Heart right ventricle (tissue), 16 donors: ENCODE measurements at regions not wholly inside any gene's neighbourhood (a gene's known extent, or its start where the extent isn't known, plus 50 kb on each side); places are given as distances from the start of the nearest gene placed in this dataset.

Experiments used
- ATAC-seq, 8 donors: fragments of 200-7000 bp; cut with Tn5 transposase; one replicate each; pipeline ENCODE4 v1.9.1; 2020; ENCODE audit warnings: mild to moderate bottlenecking in 8 of 8, moderate library complexity in 8 of 8, moderate number of reproducible peaks in 1 of 8
- DNase-seq, 2 donors: peaks; one replicate each; pipeline ENCODE4 v3.0.0-alpha.2; 2020
- H3K27ac ChIP-seq, 10 donors: fragments of 200-600 bp; sonication (generic) in 2 of 10; one replicate each; pipeline versions ENCODE4 v1.5.0 to v1.8.0; 2020 to 2022; ENCODE audit warnings: mild to moderate bottlenecking in 3 of 10
- H3K27me3 ChIP-seq, 7 donors: fragments of 200-600 bp; one replicate each; pipeline ENCODE4 v1.8.0; 2021 to 2022; ENCODE audit warnings: mild to moderate bottlenecking in 2 of 7
- H3K36me3 ChIP-seq, 9 donors: fragments of 200-600 bp; sonication (generic) in 1 of 9; one replicate each; pipeline versions ENCODE4 v1.5.0 to v1.8.0; 2020 to 2022; ENCODE audit warnings: mild to moderate bottlenecking in 2 of 9
- H3K4me1 ChIP-seq, 9 donors: fragments of 200-600 bp; sonication (generic) in 1 of 9; one replicate each; pipeline versions ENCODE4 v1.5.0 to v1.8.0; 2020 to 2022; ENCODE audit warnings: mild to moderate bottlenecking in 4 of 9
- H3K4me3 ChIP-seq, 10 donors: fragments of 200-600 bp; sonication (generic) in 2 of 10; one replicate each; pipeline versions ENCODE4 v1.5.0 to v1.8.0; 2020 to 2022; ENCODE audit warnings: mild to moderate bottlenecking in 7 of 10, moderate library complexity in 2 of 10
- H3K9me3 ChIP-seq, 11 donors: fragments of 200-600 bp in 10 of 11; sonication (generic) in 2 of 11; one replicate each; pipeline versions ENCODE4 v1.5.0 to v1.8.0; 2013 to 2022; ENCODE audit warnings: mild to moderate bottlenecking in 2 of 11, control low read depth in 1 of 11, moderate library complexity in 1 of 11
- CTCF ChIP-seq, 9 donors: fragments of 200-600 bp; sonication (generic) in 2 of 9; IDR thresholded peaks; one replicate each; pipeline versions ENCODE4 v1.5.0 to v1.8.0; 2021 to 2022; ENCODE audit warnings: antibody characterized with exemption in 9 of 9, mild to moderate bottlenecking in 5 of 9, moderate library complexity in 1 of 9
- WGBS, 2 donors: extraction: QIAGEN DNeasy Blood & Tissue Kit; methylation state at CpG; one replicate each; pipeline ENCODE4 v1.1.7; 2013; ENCODE audit warnings: inconsistent platforms in 1 of 2; 5-methylcytosine and 5-hydroxymethylcytosine counted together
- intact Hi-C, 10 donors: fragments of 100-400 bp; cut with DNase I; formaldehyde crosslinking; loops; one replicate each; pipeline versions ENCODE4 v1.11.1 to v1.14.2; 2022
- donor health status: Arrhythmogenic right ventricular cardiomyopathy.
- donor health status: ischemic (EF 13 %, LVEDD 7.1; RV severe dilation, severe dysfunction).
- donor health status: healthy with polysubstance abuse.
- donor health status: DM: no; HTN: yes; CAD: no.
- donor health status: DM: no; HTN: no; CAD: no.
- donor health status: ischemic (EF 25% LVEDD 6.9; RV normal size, moderate dysfunction).
- donor health status: ischemic (EF 25% LVEDD 5.7; RV mildly dilated, moderate dysfunction).
- donor health status: healthy.
- donor health status: DM: yes; HTN: yes; CAD: no.
- donor health status: Ischemic cardiomyopathy.
- donor health status: ischemic (EF 35%, LVEDD 5.7; RV mildly dilated, moderate dysfunction).
- donor health status: nonischemic (EF 11% LVEDD 7.7; RV severe dilation, severe dysfunction).
- donor health status: DM: yes; HTN: yes; CAD: no.
- donor health status: PGD.
- donor health status: ischemic (EF 29% LVEDD 5.4; RV normal size, mild dysfunction).
- donor health status: nonischemic (EF 23%, LVEDD 6.1; RV moderate dilation, normal function).

DNA sequence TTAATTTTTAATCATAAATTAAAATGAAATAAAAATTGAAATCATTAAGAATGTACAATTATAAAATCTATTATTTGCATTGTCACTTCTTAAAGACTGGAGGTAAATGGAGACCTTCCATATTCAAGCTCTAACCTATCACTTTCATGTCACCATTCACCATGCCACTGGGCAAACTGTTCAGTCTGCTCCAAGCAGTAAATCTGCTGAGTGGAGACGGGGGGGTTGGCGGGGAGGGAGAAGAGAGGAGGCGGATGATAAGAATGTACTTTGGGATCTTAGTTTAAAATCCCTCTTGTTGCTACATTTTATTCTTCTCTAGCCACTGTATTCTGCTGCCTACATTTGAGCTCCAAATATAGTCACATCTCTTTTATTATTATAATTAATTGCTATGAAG lies 365.9 kb upstream of the NFIA start:
- TF ChIP-seq CTCF (IDR thresholded peaks at IDR 0.05) = no peak
- H3K4me1 ChIP-seq = no peaks in the 10 kb centered on the region
- intact Hi-C loops = no loop called here
- DNase-seq = no peak
- no peaks in the 10 kb centered on the region for H3K36me3 ChIP-seq
- no peaks in the 10 kb centered on the region for H3K27me3 ChIP-seq
- H3K4me3 ChIP-seq = no peak overlapping the region
- peaks cover 0 to 12% (median 0%) of the 10 kb centered on the region in 11 donors for H3K9me3 ChIP-seq
- no peak for ATAC-seq
- WGBS, 2 donors = 72 to 76% methylated on average over 3 of the region's 3 CpGs
- no peak overlapping the region for H3K27ac ChIP-seq

- H3K27ac ChIP-seq = no peak overlapping the region
- ATAC-seq = no peak
- H3K27me3 ChIP-seq = no peaks in the 10 kb centered on the region
- no peak for DNase-seq
- H3K9me3 ChIP-seq = peaks cover 0 to 11% (median 0%) of the 10 kb centered on the region in 11 donors
- TF ChIP-seq CTCF (IDR thresholded peaks at IDR 0.05) = no peak
- H3K36me3 ChIP-seq = no peaks in the 10 kb centered on the region
- no peak overlapping the region for H3K4me3 ChIP-seq
- intact Hi-C loops = no loop called here
- no peaks in the 10 kb centered on the region for H3K4me1 ChIP-seq
Measured at GRCh38 chr1:60715970-60716369, 366.4 kb upstream of the NFIA start.

DNA sequence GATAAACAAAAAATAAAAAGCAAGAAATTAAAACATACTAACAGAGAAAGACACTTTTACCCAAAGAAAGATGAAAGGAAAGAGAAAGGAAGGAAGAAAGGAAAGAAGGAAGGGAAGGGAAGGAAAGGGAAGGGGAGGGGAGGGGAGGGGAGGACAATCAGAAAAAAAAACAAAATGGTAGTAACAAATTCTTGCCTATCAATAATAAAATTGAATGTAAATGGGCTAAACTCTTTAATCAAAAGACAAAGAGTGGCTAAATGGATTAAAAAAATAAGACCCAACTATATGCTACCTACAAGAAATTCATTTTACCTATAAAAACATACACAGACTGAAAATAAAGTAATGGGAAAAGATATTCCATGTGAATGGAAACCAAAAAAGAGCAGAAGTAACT lies 372.9 kb upstream of the NFIA start:
- DNase-seq = no peak
- Histone ChIP-seq H3K4me1 (no peaks in the 10 kb centered on the region), H3K27me3 (no peaks in the 10 kb centered on the region), H3K27ac (no peak overlapping the region), H3K4me3 (no peak overlapping the region), H3K9me3 (peaks cover 0 to 24% (median 0%) of the 10 kb centered on the region in 11 donors), H3K36me3 (no peaks in the 10 kb centered on the region)
- no peak for TF ChIP-seq CTCF (IDR thresholded peaks at IDR 0.05)
- ATAC-seq = no peak
- intact Hi-C loops = no loop called here

DNA sequence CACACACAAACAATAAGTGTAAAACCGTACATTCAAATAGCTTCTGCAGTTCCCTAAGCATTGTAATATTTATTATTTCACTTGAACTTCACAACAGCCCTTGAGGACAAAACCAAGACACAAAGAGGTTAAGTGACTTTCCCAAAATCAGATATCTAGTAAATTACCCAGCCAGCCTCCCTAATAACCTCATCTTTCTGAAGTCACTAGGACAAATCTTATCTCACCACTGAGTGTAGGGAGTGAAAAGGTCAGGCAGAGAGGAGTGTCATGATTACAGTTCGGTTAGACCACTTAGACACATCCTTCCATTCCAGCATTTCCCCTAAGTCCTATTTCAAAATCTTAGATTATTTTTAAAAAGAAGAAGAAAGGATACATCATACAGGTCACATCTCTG lies 377.3 kb upstream of the NFIA start:
- Histone ChIP-seq H3K4me1 (no peaks in the 10 kb centered on the region), H3K36me3 (no peaks in the 10 kb centered on the region), H3K27ac (no peak overlapping the region), H3K27me3 (no peaks in the 10 kb centered on the region), H3K9me3 (peaks cover 0 to 10% (median 0%) of the 10 kb centered on the region in 11 donors), H3K4me3 (no peak overlapping the region)
- TF ChIP-seq CTCF (IDR thresholded peaks at IDR 0.05) = no peak
- no peak for DNase-seq
- peak in 1 of 8 donors; percentile 85 for ATAC-seq
- intact Hi-C loops = no loop called here
- WGBS, 2 donors = 59 to 60% methylated on average over 2 of the region's 2 CpGs

DNA sequence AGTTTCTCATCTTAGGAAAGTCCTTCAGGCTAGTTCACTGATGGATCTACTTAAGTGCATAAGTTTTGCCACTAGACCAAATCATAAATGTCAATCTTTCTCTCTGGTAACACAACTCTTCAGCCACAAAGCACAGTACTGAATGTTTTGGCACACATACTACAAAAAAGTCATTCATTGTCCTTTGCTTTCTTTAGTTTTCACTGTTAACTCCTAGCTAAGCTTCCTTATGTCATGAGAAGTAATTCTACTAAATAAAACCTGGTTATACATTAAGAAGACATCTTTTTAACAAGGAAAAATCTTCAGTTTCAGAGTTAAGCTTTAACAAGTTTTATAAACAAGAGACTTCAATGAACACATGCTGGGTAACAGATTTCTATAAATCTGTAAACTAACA lies 379.2 kb upstream of the NFIA start:
- H3K4me3 ChIP-seq = no peak overlapping the region
- H3K9me3 ChIP-seq = peaks cover 0 to 9% (median 0%) of the 10 kb centered on the region in 11 donors
- no peaks in the 10 kb centered on the region for H3K36me3 ChIP-seq
- DNase-seq (no peak), ATAC-seq (no peak)
- H3K27ac ChIP-seq = no peak overlapping the region
- H3K4me1 ChIP-seq = no peaks in the 10 kb centered on the region
- H3K27me3 ChIP-seq = no peaks in the 10 kb centered on the region
- TF ChIP-seq CTCF (IDR thresholded peaks at IDR 0.05) = no peak
- intact Hi-C loops = no loop called here
